GM19372 (cell line): ENCODE measurements at regions not wholly inside any gene's neighbourhood (a gene's known extent, or its start where the extent isn't known, plus 50 kb on each side); places are given as distances from the start of the nearest gene placed in this dataset.
"Not testable (repeated sequence)": the region's sequence is repeated elsewhere in the genome, so short reads cannot be mapped to it uniquely, and the experiment has no call there.

ENCODE experiments used
- ATAC-seq: cut with Tn5 transposase; IDR thresholded peaks from one replicate; pipeline ENCODE4 v1.9.1; 2021; ENCODE audit warnings: mild to moderate bottlenecking, low read depth, moderate library complexity; ENCODE audit not compliant: unreplicated experiment

GRCh38 chr13:62129000-62129551 is 713.4 kb upstream of the PCDH20 start:
- ATAC-seq, result no peak

- ATAC-seq, result no peak
These were observed 710.8 kb upstream of the PCDH20 start for GRCh38 chr13:62126400-62126799.

GRCh38 chr13:62125451-62125850 is 709.8 kb upstream of the PCDH20 start:
- ATAC-seq, result no peak

- no peak for ATAC-seq
These were observed 707.8 kb upstream of the PCDH20 start for GRCh38 chr13:62123409-62123808.

GRCh38 chr13:62122434-62122833 is 706.8 kb upstream of the PCDH20 start:
- ATAC-seq, result no peak

- no peak for ATAC-seq
These were observed 704.4 kb upstream of the PCDH20 start for GRCh38 chr13:62119739-62120700.

- no peak for ATAC-seq
These were observed 700.2 kb upstream of the PCDH20 start for GRCh38 chr13:62115831-62116230.

- ATAC-seq, result no peak
These were observed 697.5 kb upstream of the PCDH20 start for GRCh38 chr13:62113179-62113578.

GRCh38 chr13:62110079-62110478 is 694.4 kb upstream of the PCDH20 start:
- ATAC-seq, result no peak

GRCh38 chr13:62104136-62104535 is 688.5 kb upstream of the PCDH20 start:
- not testable (repeated sequence) for ATAC-seq

- ATAC-seq, result no peak
These were observed 681.0 kb upstream of the PCDH20 start for GRCh38 chr13:62096652-62097051.

- ATAC-seq, result no peak
These were observed 679.3 kb upstream of the PCDH20 start for GRCh38 chr13:62094932-62095331.

GRCh38 chr13:62093984-62094780 is 678.5 kb upstream of the PCDH20 start:
- no peak for ATAC-seq

GRCh38 chr13:62092949-62093348 is 677.3 kb upstream of the PCDH20 start:
- ATAC-seq, result no peak

GRCh38 chr13:62092536-62092935 is 676.9 kb upstream of the PCDH20 start:
- ATAC-seq, result no peak

- ATAC-seq, result no peak
These were observed 672.5 kb upstream of the PCDH20 start for GRCh38 chr13:62088165-62088564.

- no peak for ATAC-seq
These were observed 671.5 kb upstream of the PCDH20 start for GRCh38 chr13:62087124-62087523.

- no peak for ATAC-seq
These were observed 669.9 kb upstream of the PCDH20 start for GRCh38 chr13:62085337-62086229.

- no peak for ATAC-seq
These were observed 669.1 kb upstream of the PCDH20 start for GRCh38 chr13:62084728-62085127.

- no peak for ATAC-seq
These were observed 652.2 kb upstream of the PCDH20 start for GRCh38 chr13:62067821-62068220.
